ENCODE measurements at regions not wholly inside any gene's neighbourhood (a gene's known extent, or its start where the extent isn't known, plus 50 kb on each side); places are given as distances from the start of the nearest gene placed in this dataset.

DNA sequence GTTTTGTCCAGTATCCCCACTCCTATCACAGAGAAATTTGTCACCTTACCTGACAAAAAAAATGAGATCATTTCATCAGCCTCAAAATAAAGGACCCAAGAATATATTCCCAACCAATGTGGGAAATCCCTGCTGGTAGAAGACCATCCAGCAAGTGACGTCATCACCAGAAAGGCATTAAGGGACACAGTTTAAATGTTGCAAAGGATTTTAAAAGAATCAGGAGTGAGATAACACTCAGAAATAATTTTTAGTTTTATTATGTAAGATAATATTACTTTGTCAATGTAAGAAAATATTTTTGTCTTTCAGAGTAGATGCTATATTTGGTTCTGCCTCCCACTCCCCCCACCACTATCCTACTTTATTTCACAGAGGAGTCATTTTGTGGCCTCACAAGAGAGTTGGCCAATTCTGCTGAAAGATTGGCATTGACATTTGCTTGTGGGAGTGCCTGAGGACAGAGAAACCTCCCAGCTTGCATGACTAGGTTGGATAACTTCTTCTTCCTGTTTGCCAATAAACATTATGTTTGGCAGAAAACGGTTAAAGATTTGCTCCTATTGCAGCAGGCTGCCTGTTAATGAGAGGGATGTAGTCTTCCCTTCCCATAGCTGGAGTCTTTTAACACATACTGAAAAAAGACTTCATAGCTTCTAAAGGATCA, 288.6 kb upstream of the DAB2 start:
- Mint-ChIP-seq H3K27me3 (ENCODE audit: low read depth) (no peaks in the 10 kb centered on the region), H3K9me3 (no peaks in the 10 kb centered on the region), H3K36me3 (no peaks in the 10 kb centered on the region), H3K27ac (no peak overlapping the region), H3K4me3 (no peak overlapping the region), H3K4me1 (peaks cover 33% of the 10 kb centered on the region)
- DNase-seq (ENCODE audit: low spot score in 2 of 2, unreplicated experiment in 2 of 2): no peak
- TF ChIP-seq, protein P1, sequence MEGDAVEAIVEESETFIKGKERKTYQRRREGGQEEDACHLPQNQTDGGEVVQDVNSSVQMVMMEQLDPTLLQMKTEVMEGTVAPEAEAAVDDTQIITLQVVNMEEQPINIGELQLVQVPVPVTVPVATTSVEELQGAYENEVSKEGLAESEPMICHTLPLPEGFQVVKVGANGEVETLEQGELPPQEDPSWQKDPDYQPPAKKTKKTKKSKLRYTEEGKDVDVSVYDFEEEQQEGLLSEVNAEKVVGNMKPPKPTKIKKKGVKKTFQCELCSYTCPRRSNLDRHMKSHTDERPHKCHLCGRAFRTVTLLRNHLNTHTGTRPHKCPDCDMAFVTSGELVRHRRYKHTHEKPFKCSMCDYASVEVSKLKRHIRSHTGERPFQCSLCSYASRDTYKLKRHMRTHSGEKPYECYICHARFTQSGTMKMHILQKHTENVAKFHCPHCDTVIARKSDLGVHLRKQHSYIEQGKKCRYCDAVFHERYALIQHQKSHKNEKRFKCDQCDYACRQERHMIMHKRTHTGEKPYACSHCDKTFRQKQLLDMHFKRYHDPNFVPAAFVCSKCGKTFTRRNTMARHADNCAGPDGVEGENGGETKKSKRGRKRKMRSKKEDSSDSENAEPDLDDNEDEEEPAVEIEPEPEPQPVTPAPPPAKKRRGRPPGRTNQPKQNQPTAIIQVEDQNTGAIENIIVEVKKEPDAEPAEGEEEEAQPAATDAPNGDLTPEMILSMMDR (IDR thresholded peaks at IDR 0.05; ENCODE audit: unreplicated experiment): no peak

DNA sequence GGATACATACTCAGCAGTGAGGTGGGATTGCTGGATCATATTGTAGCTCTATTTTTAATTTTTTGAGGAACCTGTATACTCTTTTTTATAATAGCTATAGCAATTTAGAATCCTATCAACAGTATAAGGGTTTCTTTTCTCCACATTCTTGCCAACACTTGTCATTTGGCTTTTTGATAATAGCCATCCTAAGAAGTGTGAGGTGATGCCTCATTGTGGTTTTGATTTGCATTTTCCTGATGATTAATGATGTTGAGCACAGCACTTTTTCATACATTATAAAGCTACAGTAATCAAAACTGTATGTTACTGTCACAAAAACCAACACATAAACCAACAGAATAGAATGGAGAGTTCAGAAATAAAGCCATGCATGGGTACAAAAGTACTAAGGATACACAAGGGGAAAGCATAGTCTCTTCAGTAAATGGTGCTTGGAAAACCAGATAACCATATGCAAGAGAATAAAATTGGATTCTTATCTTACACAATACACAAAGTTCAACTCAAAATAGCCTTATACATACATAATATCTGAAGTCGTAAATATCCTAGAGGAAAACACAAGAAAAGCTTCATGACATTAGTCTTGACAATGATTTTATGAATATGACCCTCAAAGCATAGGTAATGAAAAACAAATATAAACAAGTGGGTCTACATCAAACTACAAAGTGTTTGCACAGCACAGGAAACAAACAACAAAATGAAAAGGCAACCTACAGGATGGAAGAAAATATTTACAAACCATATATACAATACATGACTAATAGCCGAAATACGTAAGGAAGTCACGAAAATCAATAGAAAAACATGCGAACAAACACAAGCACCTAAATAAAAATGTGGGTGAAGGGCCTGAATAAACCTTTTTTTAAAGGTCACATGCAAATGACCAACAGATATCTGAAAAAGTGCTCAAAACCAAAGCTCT, 287.8 kb upstream of the DAB2 start:
- Mint-ChIP-seq H3K9me3 (no peaks in the 10 kb centered on the region), H3K4me1 (peaks cover 37% of the 10 kb centered on the region), H3K27ac (no peak overlapping the region), H3K27me3 (ENCODE audit: low read depth) (no peaks in the 10 kb centered on the region), H3K36me3 (no peaks in the 10 kb centered on the region), H3K4me3 (no peak overlapping the region)
- TF ChIP-seq, protein P1 (IDR thresholded peaks at IDR 0.05; ENCODE audit: unreplicated experiment): no peak
- DNase-seq (ENCODE audit: low spot score in 2 of 2, unreplicated experiment in 2 of 2): no peak

DNA sequence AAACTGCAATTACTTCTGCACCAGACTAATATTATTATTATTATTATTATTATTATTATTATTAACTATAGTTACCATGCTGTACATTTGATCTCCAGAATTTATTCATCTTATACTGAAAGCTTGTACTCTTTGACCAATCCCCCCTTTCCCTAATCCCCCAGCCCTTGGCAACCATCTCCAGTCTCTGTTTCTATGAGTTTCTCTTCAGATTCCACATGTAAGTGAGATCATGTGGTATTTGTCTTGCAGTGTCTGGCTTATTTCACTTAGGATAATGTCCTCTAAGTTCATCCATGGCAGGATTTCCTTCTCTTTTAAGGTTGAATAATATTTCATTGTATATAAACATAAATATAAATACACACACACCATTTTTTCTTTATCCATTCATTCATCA, 287.0 kb upstream of the DAB2 start:
- Mint-ChIP-seq H3K36me3 (no peaks in the 10 kb centered on the region), H3K27ac (no peak overlapping the region), H3K27me3 (ENCODE audit: low read depth) (no peaks in the 10 kb centered on the region), H3K9me3 (no peaks in the 10 kb centered on the region), H3K4me3 (no peak overlapping the region), H3K4me1 (peaks cover 37% of the 10 kb centered on the region)
- TF ChIP-seq, protein P1 (IDR thresholded peaks at IDR 0.05; ENCODE audit: unreplicated experiment): no peak
- DNase-seq (ENCODE audit: low spot score in 2 of 2, unreplicated experiment in 2 of 2): no peak

DNA sequence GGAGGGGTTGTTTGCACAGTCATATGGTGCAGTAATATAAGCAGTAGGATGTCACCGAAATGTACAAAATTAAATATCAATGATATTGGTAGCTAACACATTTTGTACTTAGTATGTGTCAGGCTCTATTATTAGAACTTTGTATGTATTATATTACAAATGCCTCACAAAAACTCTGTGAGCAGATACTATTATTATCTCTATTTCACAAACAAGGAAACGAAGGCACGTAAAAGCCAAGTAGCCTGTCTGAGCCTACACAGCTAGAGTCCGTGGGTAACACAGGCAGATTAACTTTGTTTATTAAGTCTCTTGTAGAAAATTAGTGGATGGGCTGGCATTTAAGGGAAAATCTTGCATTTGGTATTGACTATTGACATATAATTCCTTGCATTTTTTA, 284.3 kb upstream of the DAB2 start:
- peak overlapping the region; percentile 45 for H3K27ac Mint-ChIP-seq
- no peaks in the 10 kb centered on the region for H3K9me3 Mint-ChIP-seq
- no peaks in the 10 kb centered on the region for H3K27me3 Mint-ChIP-seq (ENCODE audit: low read depth)
- peaks cover 47% of the 10 kb centered on the region for H3K4me1 Mint-ChIP-seq
- no peak for DNase-seq (ENCODE audit: low spot score in 2 of 2, unreplicated experiment in 2 of 2)
- no peak overlapping the region for H3K4me3 Mint-ChIP-seq
- no peaks in the 10 kb centered on the region for H3K36me3 Mint-ChIP-seq
- TF ChIP-seq, protein P1 (IDR thresholded peaks at IDR 0.05; ENCODE audit: unreplicated experiment): no peak

DNA sequence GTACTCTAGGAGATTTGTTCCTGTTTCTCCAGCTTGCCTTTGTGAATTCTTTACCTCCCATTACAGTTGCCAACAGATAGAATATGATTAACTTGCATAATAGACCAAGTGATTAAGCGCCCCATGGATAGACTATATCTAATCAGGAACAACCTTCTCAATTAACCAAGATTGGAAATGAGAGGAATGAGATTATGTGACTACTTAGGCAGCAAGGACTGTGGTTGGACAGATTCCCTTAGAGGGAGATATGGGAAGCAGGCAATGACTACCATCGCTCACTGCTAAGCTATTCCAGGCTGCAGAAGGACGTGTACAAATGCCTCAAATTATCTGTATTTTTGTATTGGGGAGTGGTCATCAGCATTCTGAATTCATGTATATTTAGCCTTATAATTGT, 278.1 kb upstream of the DAB2 start:
- Mint-ChIP-seq H3K9me3 (no peaks in the 10 kb centered on the region), H3K4me1 (peaks cover 18% of the 10 kb centered on the region), H3K4me3 (no peak overlapping the region), H3K27me3 (ENCODE audit: low read depth) (no peaks in the 10 kb centered on the region), H3K36me3 (no peaks in the 10 kb centered on the region), H3K27ac (peak overlapping the region; percentile 14)
- TF ChIP-seq, protein P1 (IDR thresholded peaks at IDR 0.05; ENCODE audit: unreplicated experiment): no peak
- no peak for DNase-seq (ENCODE audit: low spot score in 2 of 2, unreplicated experiment in 2 of 2)

Measured in mesothelial cell of epicardium (in vitro differentiated cells).